Astrocyte (in vitro differentiated cells and primary cell): ENCODE measurements at regions not wholly inside any gene's neighbourhood (a gene's known extent, or its start where the extent isn't known, plus 50 kb on each side); places are given as distances from the start of the nearest gene placed in this dataset.
A peak's percentile ranks its signal among the peaks of the same experiment; 100 is the strongest.

Experiments used
- DNase-seq: peaks from one replicate; pipeline ENCODE4 v3.0.0-alpha.2; 2010; ENCODE audit warnings: low read depth
- FAIRE-seq: peaks from 2 replicates; lab custom pipeline; 2011; peaks lifted over from hg19 to GRCh38; lab: Jason Lieb, UNC
- H2AFZ ChIP-seq: 2 replicates; pipeline ENCODE4 v1.6.0; 2012; ENCODE audit warnings: low read depth, low read length, inconsistent platforms
- H3K27ac ChIP-seq: 2 replicates; pipeline ENCODE4 v1.5.1; 2011; ENCODE audit warnings: low read depth, low read length, inconsistent platforms
- H3K27me3 ChIP-seq: 2 replicates; pipeline ENCODE4 v1.6.0; 2011; ENCODE audit warnings: low read length, inconsistent platforms; ENCODE audit not compliant: insufficient read depth
- H3K36me3 ChIP-seq: 2 replicates; pipeline ENCODE4 v1.5.1; 2011; ENCODE audit warnings: low read length, inconsistent platforms; ENCODE audit not compliant: insufficient read depth
- H3K4me1 ChIP-seq: 2 replicates; pipeline ENCODE4 v1.5.1; 2011; ENCODE audit warnings: low read length, inconsistent platforms; ENCODE audit not compliant: insufficient read depth
- H3K4me2 ChIP-seq: 2 replicates; pipeline ENCODE4 v1.6.0; 2012; ENCODE audit warnings: low read length, inconsistent platforms
- H3K4me3 ChIP-seq: 2 replicates; pipeline ENCODE4 v1.5.1; 2011; ENCODE audit warnings: low read depth, mild to moderate bottlenecking, low read length, inconsistent platforms; ENCODE audit not compliant: insufficient read depth
- H3K79me2 ChIP-seq: 2 replicates; pipeline ENCODE4 v1.6.0; 2012; ENCODE audit warnings: mild to moderate bottlenecking, low read length, inconsistent platforms; ENCODE audit not compliant: insufficient read depth
- H3K9ac ChIP-seq: 2 replicates; pipeline ENCODE4 v1.6.0; 2012; ENCODE audit warnings: mild to moderate bottlenecking, low read length, inconsistent platforms
- H3K9me3 ChIP-seq: 2 replicates; pipeline ENCODE4 v1.5.1; 2012; ENCODE audit warnings: low read depth, mild to moderate bottlenecking, low read length, inconsistent platforms; ENCODE audit not compliant: insufficient read depth
- H4K20me1 ChIP-seq: 2 replicates; pipeline ENCODE4 v1.6.0; 2012; ENCODE audit warnings: low read length, inconsistent platforms; ENCODE audit not compliant: insufficient read depth
- H3K27ac Mint-ChIP-seq: one replicate; pipeline ENCODE4 v1.8.0; 2021; ENCODE audit warnings: mild to moderate bottlenecking, mixed read lengths; ENCODE audit not compliant: unreplicated experiment
- H3K27me3 Mint-ChIP-seq: one replicate; pipeline ENCODE4 v1.8.0; 2021; ENCODE audit warnings: low read depth, mixed read lengths; ENCODE audit not compliant: unreplicated experiment
- H3K36me3 Mint-ChIP-seq: one replicate; pipeline ENCODE4 v1.8.0; 2021; ENCODE audit warnings: low read depth, mixed read lengths; ENCODE audit not compliant: unreplicated experiment
- H3K4me1 Mint-ChIP-seq: one replicate; pipeline ENCODE4 v1.8.0; 2021; ENCODE audit warnings: low read depth, mixed read lengths; ENCODE audit not compliant: unreplicated experiment
- H3K4me3 Mint-ChIP-seq: one replicate; pipeline ENCODE4 v1.8.0; 2021; ENCODE audit warnings: mild to moderate bottlenecking, moderate library complexity, mixed read lengths; ENCODE audit not compliant: unreplicated experiment
- H3K9me3 Mint-ChIP-seq: one replicate; pipeline ENCODE4 v1.8.0; 2021; ENCODE audit warnings: mild to moderate bottlenecking, mixed read lengths; ENCODE audit not compliant: unreplicated experiment
- EZH2 ChIP-seq: IDR thresholded peaks from 2 replicates; pipeline ENCODE4 v1.6.1; 2012; ENCODE audit warnings: mild to moderate bottlenecking, low read length, inconsistent platforms; ENCODE audit not compliant: insufficient read depth
- TF ChIP-seq, protein P1 (sequence below): IDR thresholded peaks from 2 replicates; pipeline ENCODE4 v1.5.1; 2011; ENCODE audit warnings: low read depth, mild to moderate bottlenecking, inconsistent platforms, low read length, moderate library complexity; ENCODE audit not compliant: insufficient read depth

- no peaks in the 10 kb centered on the region for H3K4me1 Mint-ChIP-seq
- H3K4me3 ChIP-seq, result no peak overlapping the region
Measured at GRCh38 chr2:14480906-14481305, 151.6 kb upstream of the LRATD1 start.

DNA sequence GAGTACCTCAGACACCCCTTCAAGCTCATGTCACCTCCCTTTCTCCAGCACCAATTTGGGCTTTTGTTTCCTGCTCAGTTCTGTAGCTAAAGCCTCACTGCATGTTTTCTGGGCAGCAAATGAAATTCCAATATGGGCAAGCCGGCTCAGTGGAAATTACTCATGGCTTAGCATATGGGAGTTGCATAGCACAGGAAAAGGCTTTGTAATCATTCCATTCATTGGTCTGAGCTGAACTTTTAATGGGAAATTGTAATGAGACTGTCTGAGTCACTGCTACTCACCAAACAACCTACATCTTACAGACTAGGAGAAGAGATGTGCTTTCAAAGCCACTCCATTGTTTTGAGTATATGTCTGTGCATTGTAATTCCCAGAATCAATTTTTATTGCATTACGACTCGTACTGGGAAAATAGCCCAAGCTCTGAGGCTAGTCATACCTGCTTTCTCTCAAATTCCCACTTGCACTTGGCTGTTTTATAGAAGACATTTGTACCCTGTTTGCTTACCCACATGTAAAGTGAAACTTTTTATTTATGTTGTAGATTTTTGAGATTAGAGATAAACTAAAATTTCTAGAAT, 139.5 kb upstream of the LRATD1 start:
- peak overlapping the region; percentile 37 for H2AFZ ChIP-seq
- H3K27ac Mint-ChIP-seq, result peak overlapping the region; percentile 70

More at GRCh38 chr2:14480906-14481305, 151.6 kb upstream of the LRATD1 start:
- no peaks in the 10 kb centered on the region for H3K9me3 Mint-ChIP-seq
- H3K27ac Mint-ChIP-seq, result no peak overlapping the region
- H3K36me3 ChIP-seq, result no peaks in the 10 kb centered on the region
- H3K36me3 Mint-ChIP-seq, result no peaks in the 10 kb centered on the region
- H3K27me3 Mint-ChIP-seq, result no peaks in the 10 kb centered on the region
- H3K4me3 Mint-ChIP-seq, result no peak overlapping the region
- no peaks in the 10 kb centered on the region for H4K20me1 ChIP-seq
- no peak overlapping the region for H2AFZ ChIP-seq
- no peak overlapping the region for H3K9ac ChIP-seq
- DNase-seq (no peak), FAIRE-seq (no peak)
- H3K27me3 ChIP-seq, result no peaks in the 10 kb centered on the region
- H3K9me3 ChIP-seq, result no peaks in the 10 kb centered on the region
- no peaks in the 10 kb centered on the region for H3K79me2 ChIP-seq
- H3K4me1 ChIP-seq, result no peaks in the 10 kb centered on the region
- H3K4me2 ChIP-seq, result no peak overlapping the region
- TF ChIP-seq, protein P1, sequence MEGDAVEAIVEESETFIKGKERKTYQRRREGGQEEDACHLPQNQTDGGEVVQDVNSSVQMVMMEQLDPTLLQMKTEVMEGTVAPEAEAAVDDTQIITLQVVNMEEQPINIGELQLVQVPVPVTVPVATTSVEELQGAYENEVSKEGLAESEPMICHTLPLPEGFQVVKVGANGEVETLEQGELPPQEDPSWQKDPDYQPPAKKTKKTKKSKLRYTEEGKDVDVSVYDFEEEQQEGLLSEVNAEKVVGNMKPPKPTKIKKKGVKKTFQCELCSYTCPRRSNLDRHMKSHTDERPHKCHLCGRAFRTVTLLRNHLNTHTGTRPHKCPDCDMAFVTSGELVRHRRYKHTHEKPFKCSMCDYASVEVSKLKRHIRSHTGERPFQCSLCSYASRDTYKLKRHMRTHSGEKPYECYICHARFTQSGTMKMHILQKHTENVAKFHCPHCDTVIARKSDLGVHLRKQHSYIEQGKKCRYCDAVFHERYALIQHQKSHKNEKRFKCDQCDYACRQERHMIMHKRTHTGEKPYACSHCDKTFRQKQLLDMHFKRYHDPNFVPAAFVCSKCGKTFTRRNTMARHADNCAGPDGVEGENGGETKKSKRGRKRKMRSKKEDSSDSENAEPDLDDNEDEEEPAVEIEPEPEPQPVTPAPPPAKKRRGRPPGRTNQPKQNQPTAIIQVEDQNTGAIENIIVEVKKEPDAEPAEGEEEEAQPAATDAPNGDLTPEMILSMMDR, result no peak
- TF ChIP-seq EZH2, result no peak
- H3K27ac ChIP-seq, result no peak overlapping the region

GRCh38 chr2:14494759-14495158, 137.8 kb upstream of the LRATD1 start:
- Mint-ChIP-seq H3K36me3 (no peaks in the 10 kb centered on the region), H3K4me1 (peaks cover 15% of the 10 kb centered on the region), H3K27me3 (no peaks in the 10 kb centered on the region), H3K27ac (no peak overlapping the region), H3K9me3 (no peaks in the 10 kb centered on the region), H3K4me3 (no peak overlapping the region)
- H3K27ac ChIP-seq, result no peak overlapping the region
- H4K20me1 ChIP-seq, result no peaks in the 10 kb centered on the region
- H3K9me3 ChIP-seq, result no peaks in the 10 kb centered on the region
- H3K4me3 ChIP-seq, result no peak overlapping the region
- H2AFZ ChIP-seq, result no peak overlapping the region
- no peak overlapping the region for H3K9ac ChIP-seq
- DNase-seq (no peak), FAIRE-seq (no peak)
- no peak overlapping the region for H3K4me2 ChIP-seq
- H3K27me3 ChIP-seq, result no peaks in the 10 kb centered on the region
- no peaks in the 10 kb centered on the region for H3K36me3 ChIP-seq
- TF ChIP-seq, protein P1, result no peak
- no peak for TF ChIP-seq EZH2
- H3K4me1 ChIP-seq, result no peaks in the 10 kb centered on the region
- H3K79me2 ChIP-seq, result no peaks in the 10 kb centered on the region

More for the DNA sequence above, 139.5 kb upstream of the LRATD1 start:
- H3K79me2 ChIP-seq, result no peaks in the 10 kb centered on the region
- Mint-ChIP-seq H3K36me3 (no peaks in the 10 kb centered on the region), H3K4me3 (no peak overlapping the region), H3K9me3 (no peaks in the 10 kb centered on the region), H3K4me1 (peaks cover 15% of the 10 kb centered on the region), H3K27me3 (no peaks in the 10 kb centered on the region)
- H3K4me2 ChIP-seq, result peak overlapping the region; percentile 68
- DNase-seq (peak; percentile 91), FAIRE-seq (peak; percentile 99)
- no peaks in the 10 kb centered on the region for H4K20me1 ChIP-seq
- no peaks in the 10 kb centered on the region for H3K4me1 ChIP-seq
- no peak overlapping the region for H3K4me3 ChIP-seq
- H3K36me3 ChIP-seq, result no peaks in the 10 kb centered on the region
- H3K9me3 ChIP-seq, result no peaks in the 10 kb centered on the region
- H3K27ac ChIP-seq, result peak overlapping the region; percentile 34
- H3K9ac ChIP-seq, result no peak overlapping the region
- TF ChIP-seq, protein P1, result no peak
- no peak for TF ChIP-seq EZH2
- no peaks in the 10 kb centered on the region for H3K27me3 ChIP-seq
